ENCODE measurements at regions not wholly inside any gene's neighbourhood (a gene's known extent, or its start where the extent isn't known, plus 50 kb on each side); places are given as distances from the start of the nearest gene placed in this dataset.

- Histone ChIP-seq H3K9me3 (replicated peaks) (no peaks in the 10 kb centered on the region; the same call in 1 of the 2 replicates), H3K27me3 (replicated peaks) (no peaks in the 10 kb centered on the region), H3K4me1 (replicated peaks) (peaks cover 11% of the 10 kb centered on the region), H3K4me3 (no peak overlapping the region), H3K27ac (no peak overlapping the region), H3K36me3 (no peaks in the 10 kb centered on the region)
- DNase-seq (ENCODE audit: low read depth in 1 of 2, low spot score in 2 of 2) = no peak
These were observed 209.2 kb upstream of the MAP3K1 start for GRCh38 chr5:56606192-56606591.

GRCh38 chr5:56605231-56605630 is 210.1 kb upstream of the MAP3K1 start:
- Histone ChIP-seq H3K9me3 (replicated peaks) (no peaks in the 10 kb centered on the region), H3K36me3 (no peaks in the 10 kb centered on the region), H3K4me3 (no peak overlapping the region), H3K27me3 (replicated peaks) (no peaks in the 10 kb centered on the region), H3K27ac (no peak overlapping the region), H3K4me1 (replicated peaks) (peaks cover 11% of the 10 kb centered on the region)
- no peak for DNase-seq (ENCODE audit: low read depth in 1 of 2, low spot score in 2 of 2)

GRCh38 chr5:56601641-56602071 is 213.7 kb upstream of the MAP3K1 start:
- Histone ChIP-seq H3K4me3 (no peak overlapping the region), H3K4me1 (replicated peaks) (no peaks in the 10 kb centered on the region), H3K36me3 (no peaks in the 10 kb centered on the region), H3K27me3 (replicated peaks) (no peaks in the 10 kb centered on the region), H3K27ac (no peak overlapping the region), H3K9me3 (replicated peaks) (no peaks in the 10 kb centered on the region)
- DNase-seq (ENCODE audit: low read depth in 1 of 2, low spot score in 2 of 2) = no peak

DNA sequence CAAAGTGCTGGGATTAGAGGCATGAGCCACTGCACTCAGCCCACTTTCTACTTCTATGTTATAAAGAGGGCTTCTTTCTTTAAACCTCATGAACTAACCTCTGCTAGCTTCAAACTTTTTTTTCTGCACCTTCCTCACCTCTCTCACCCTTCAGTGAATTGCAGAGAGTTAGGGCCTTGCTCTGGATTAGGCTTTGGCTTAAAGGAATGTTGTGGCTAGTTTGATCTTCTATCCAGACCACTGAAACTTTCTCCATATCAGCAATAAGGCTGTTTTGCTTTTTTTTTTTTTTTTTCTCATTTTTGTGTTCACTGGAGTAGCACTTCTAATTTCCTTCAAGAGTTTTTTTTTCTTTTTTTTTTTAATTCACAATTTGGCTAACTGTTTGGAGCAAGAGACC is 216.4 kb upstream of the MAP3K1 start:
- peaks cover 10% of the 10 kb centered on the region for H3K4me1 ChIP-seq (replicated peaks)
- H3K27ac ChIP-seq = no peak overlapping the region
- no peak for DNase-seq (ENCODE audit: low read depth in 1 of 2, low spot score in 2 of 2)
- no peak overlapping the region for H3K4me3 ChIP-seq
- H3K36me3 ChIP-seq = no peaks in the 10 kb centered on the region
- no peaks in the 10 kb centered on the region for H3K27me3 ChIP-seq (replicated peaks)
- H3K9me3 ChIP-seq (replicated peaks) = no peaks in the 10 kb centered on the region

GRCh38 chr5:56596155-56596554 is 219.2 kb upstream of the MAP3K1 start:
- no peak for DNase-seq (ENCODE audit: low read depth in 1 of 2, low spot score in 2 of 2)
- no peaks in the 10 kb centered on the region for H3K9me3 ChIP-seq (replicated peaks)
- H3K27me3 ChIP-seq (replicated peaks) = no peaks in the 10 kb centered on the region
- peaks cover 10% of the 10 kb centered on the region for H3K4me1 ChIP-seq (replicated peaks)
- no peaks in the 10 kb centered on the region for H3K36me3 ChIP-seq
- no peak overlapping the region for H3K27ac ChIP-seq
- no peak overlapping the region for H3K4me3 ChIP-seq

- DNase-seq (ENCODE audit: low read depth in 1 of 2, low spot score in 2 of 2) = no peak
- Histone ChIP-seq H3K4me3 (no peak overlapping the region), H3K36me3 (no peaks in the 10 kb centered on the region), H3K9me3 (replicated peaks) (no peaks in the 10 kb centered on the region), H3K4me1 (replicated peaks) (peaks cover 10% of the 10 kb centered on the region), H3K27ac (no peak overlapping the region), H3K27me3 (replicated peaks) (no peaks in the 10 kb centered on the region)
These were observed 219.8 kb upstream of the MAP3K1 start for GRCh38 chr5:56595566-56595965.

- Histone ChIP-seq H3K9me3 (replicated peaks) (no peaks in the 10 kb centered on the region), H3K4me3 (no peak overlapping the region), H3K27me3 (replicated peaks) (no peaks in the 10 kb centered on the region), H3K27ac (no peak overlapping the region), H3K36me3 (no peaks in the 10 kb centered on the region), H3K4me1 (replicated peaks) (peaks cover 10% of the 10 kb centered on the region)
- DNase-seq (ENCODE audit: low read depth in 1 of 2, low spot score in 2 of 2) = peak in 1 of 2 experiments; percentile 9
These were observed 220.6 kb upstream of the MAP3K1 start for GRCh38 chr5:56594792-56595191.

GRCh38 chr5:56591081-56591480 is 224.3 kb upstream of the MAP3K1 start:
- Histone ChIP-seq H3K36me3 (no peaks in the 10 kb centered on the region), H3K27me3 (replicated peaks) (no peaks in the 10 kb centered on the region), H3K4me3 (no peak overlapping the region), H3K4me1 (replicated peaks) (peaks cover 10% of the 10 kb centered on the region), H3K27ac (no peak overlapping the region), H3K9me3 (replicated peaks) (no peaks in the 10 kb centered on the region)
- DNase-seq (ENCODE audit: low read depth in 1 of 2, low spot score in 2 of 2) = no peak

DNA sequence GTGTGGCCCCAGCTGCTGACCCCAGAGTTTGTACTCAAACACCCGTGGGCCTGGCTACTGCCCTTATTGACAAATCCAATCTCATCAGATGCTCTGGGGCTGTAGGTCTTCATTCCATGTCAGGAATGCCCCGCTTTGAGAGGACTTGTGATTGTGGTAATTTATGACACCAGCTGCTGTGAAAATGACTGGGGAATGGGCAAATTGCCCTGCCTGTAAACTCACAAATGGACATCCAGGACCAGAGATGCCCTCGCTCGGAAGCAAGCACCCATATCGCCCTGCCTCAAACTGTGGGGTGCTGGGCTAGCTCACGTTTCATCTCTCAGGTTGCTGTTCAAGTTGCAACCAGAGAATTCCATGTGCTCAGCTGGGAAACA is 225.9 kb upstream of the MAP3K1 start:
- peaks cover under 1% of the 10 kb centered on the region; the same call in 1 of the 2 replicates for H3K4me1 ChIP-seq (replicated peaks)
- no peaks in the 10 kb centered on the region for H3K9me3 ChIP-seq (replicated peaks)
- no peak overlapping the region for H3K4me3 ChIP-seq
- no peak for DNase-seq (ENCODE audit: low read depth in 1 of 2, low spot score in 2 of 2)
- no peaks in the 10 kb centered on the region for H3K36me3 ChIP-seq
- H3K27ac ChIP-seq = no peak overlapping the region
- H3K27me3 ChIP-seq (replicated peaks) = no peaks in the 10 kb centered on the region

DNA sequence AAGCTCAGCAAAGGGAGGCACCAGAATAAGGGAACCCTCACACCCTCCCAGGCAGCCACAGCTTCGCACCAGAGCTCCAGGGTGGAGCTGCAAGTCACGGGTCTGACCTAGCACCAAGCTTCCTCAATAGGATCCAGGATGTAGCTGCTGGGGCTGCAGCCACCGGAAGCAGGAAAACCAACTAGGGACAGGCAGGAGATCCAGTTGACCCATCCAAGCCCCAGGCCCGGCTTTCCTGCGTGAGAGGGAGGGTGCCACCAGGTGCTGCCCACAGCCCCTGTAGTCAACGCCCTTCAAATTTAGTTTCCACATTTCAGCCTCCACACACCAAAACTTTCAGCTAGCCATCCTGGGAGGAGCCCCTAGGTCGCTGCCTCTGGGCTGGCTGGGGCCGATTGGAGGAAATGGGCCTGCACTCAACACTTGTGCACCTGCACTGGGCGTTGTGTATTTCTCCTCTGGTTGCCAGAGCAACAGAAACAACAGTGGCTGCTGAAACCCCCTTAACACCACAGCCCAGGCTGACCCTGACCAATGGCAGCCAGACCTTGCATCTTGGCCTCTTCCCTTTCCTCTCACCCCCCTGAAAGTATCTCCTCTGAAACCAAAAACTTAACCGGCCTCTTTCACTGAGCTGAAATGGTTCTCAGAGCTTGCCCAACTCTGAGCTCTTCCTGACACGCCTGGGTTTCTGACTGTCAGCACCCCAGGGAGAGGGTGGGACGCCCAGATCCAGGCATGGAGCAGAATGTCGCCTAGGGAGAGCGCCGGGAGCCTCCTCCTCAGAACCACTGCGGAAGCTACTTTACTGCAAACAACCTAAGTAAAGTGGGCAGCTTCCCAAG is 226.5 kb upstream of the MAP3K1 start:
- H3K27me3 ChIP-seq (replicated peaks) = no peaks in the 10 kb centered on the region
- no peaks in the 10 kb centered on the region for H3K4me1 ChIP-seq (replicated peaks)
- H3K4me3 ChIP-seq = no peak overlapping the region
- H3K27ac ChIP-seq = no peak overlapping the region
- H3K36me3 ChIP-seq = no peaks in the 10 kb centered on the region
- DNase-seq (ENCODE audit: low read depth in 1 of 2, low spot score in 2 of 2) = no peak
- H3K9me3 ChIP-seq (replicated peaks) = no peaks in the 10 kb centered on the region

- DNase-seq (ENCODE audit: low read depth in 1 of 2, low spot score in 2 of 2) = no peak
- H3K4me3 ChIP-seq = no peak overlapping the region
- H3K27ac ChIP-seq = no peak overlapping the region
- no peaks in the 10 kb centered on the region for H3K36me3 ChIP-seq
- no peaks in the 10 kb centered on the region for H3K9me3 ChIP-seq (replicated peaks)
- no peaks in the 10 kb centered on the region for H3K27me3 ChIP-seq (replicated peaks)
- H3K4me1 ChIP-seq (replicated peaks) = no peaks in the 10 kb centered on the region
These were observed 227.2 kb upstream of the MAP3K1 start for GRCh38 chr5:56588131-56588487.

GRCh38 chr5:56587381-56588130 is 227.8 kb upstream of the MAP3K1 start:
- DNase-seq (ENCODE audit: low read depth in 1 of 2, low spot score in 2 of 2) = no peak
- no peaks in the 10 kb centered on the region for H3K27me3 ChIP-seq (replicated peaks)
- no peak overlapping the region for H3K4me3 ChIP-seq
- H3K4me1 ChIP-seq (replicated peaks) = no peaks in the 10 kb centered on the region
- H3K36me3 ChIP-seq = no peaks in the 10 kb centered on the region
- H3K27ac ChIP-seq = no peak overlapping the region
- H3K9me3 ChIP-seq (replicated peaks) = no peaks in the 10 kb centered on the region

- no peaks in the 10 kb centered on the region for H3K36me3 ChIP-seq
- H3K9me3 ChIP-seq (replicated peaks) = no peaks in the 10 kb centered on the region
- H3K27ac ChIP-seq = no peak overlapping the region
- no peak for DNase-seq (ENCODE audit: low read depth in 1 of 2, low spot score in 2 of 2)
- H3K27me3 ChIP-seq (replicated peaks) = no peaks in the 10 kb centered on the region
- no peaks in the 10 kb centered on the region for H3K4me1 ChIP-seq (replicated peaks)
- no peak overlapping the region for H3K4me3 ChIP-seq
These were observed 229.2 kb upstream of the MAP3K1 start for GRCh38 chr5:56585999-56586691.

GRCh38 chr5:56585461-56585860 is 229.9 kb upstream of the MAP3K1 start:
- no peak overlapping the region for H3K4me3 ChIP-seq
- DNase-seq (ENCODE audit: low read depth in 1 of 2, low spot score in 2 of 2) = no peak
- no peaks in the 10 kb centered on the region for H3K9me3 ChIP-seq (replicated peaks)
- no peaks in the 10 kb centered on the region for H3K27me3 ChIP-seq (replicated peaks)
- H3K36me3 ChIP-seq = no peaks in the 10 kb centered on the region
- H3K4me1 ChIP-seq (replicated peaks) = no peaks in the 10 kb centered on the region
- H3K27ac ChIP-seq = no peak overlapping the region
